GM10248 (cell line): ENCODE measurements at regions not wholly inside any gene's neighbourhood (a gene's known extent, or its start where the extent isn't known, plus 50 kb on each side); places are given as distances from the start of the nearest gene placed in this dataset.

Source experiments
- CTCF ChIA-PET: fragments of 300-600 bp; sonication (Branson Sonifier 250); formaldehyde crosslinking; extraction: SDS; loops from one replicate; lab custom pipeline; 2021; ENCODE audit warnings: antibody characterized with exemption; lab: Yijun Ruan, JAX
- POLR2A ChIA-PET: fragments of 350-650 bp; sonication (Branson Sonifier 250); formaldehyde crosslinking; extraction: SDS; loops from one replicate; lab custom pipeline; 2020; ENCODE audit warnings: antibody characterized with exemption; lab: Yijun Ruan, JAX
- DNase-seq: peaks from one replicate; pipeline ENCODE4 v3.0.0; 2012; ENCODE audit errors: extremely low spot score
- CTCF ChIP-seq: IDR thresholded peaks from 2 replicates; pipeline ENCODE4 v1.5.1; 2012; ENCODE audit warnings: mild to moderate bottlenecking, low read depth; ENCODE audit errors: extremely low read depth, missing control alignments, control extremely low read depth

- ChIA-PET CTCF (no interaction called here), POLR2A (no interaction called here)
- no peak for DNase-seq
- TF ChIP-seq CTCF, result no peak
Measured at GRCh38 chr5:155761502-155761901, 565.5 kb upstream of the SGCD start.

GRCh38 chr5:155765715-155766114 is 561.2 kb upstream of the SGCD start:
- no peak for TF ChIP-seq CTCF
- CTCF ChIA-PET, result no interaction called here
- DNase-seq, result no peak
- POLR2A ChIA-PET, result no interaction called here

GRCh38 chr5:155767470-155767869 is 559.5 kb upstream of the SGCD start:
- ChIA-PET POLR2A (no interaction called here), CTCF (no interaction called here)
- no peak for TF ChIP-seq CTCF
- DNase-seq, result no peak

- ChIA-PET CTCF (no interaction called here), POLR2A (no interaction called here)
- DNase-seq, result no peak
- TF ChIP-seq CTCF, result no peak
Measured at GRCh38 chr5:155768332-155768731, 558.6 kb upstream of the SGCD start.

- ChIA-PET CTCF (interaction anchor here (1.5 kb wide), 1 partner anchor 13 kb away, joined by 3 read pairs; no protein-coding TSS in a partner anchor), POLR2A (no interaction called here)
- DNase-seq, result no peak
- no peak for TF ChIP-seq CTCF
Measured at GRCh38 chr5:155772009-155772662, 554.8 kb upstream of the SGCD start.

- CTCF ChIA-PET, result no interaction called here
- DNase-seq, result no peak
- POLR2A ChIA-PET, result no interaction called here
- TF ChIP-seq CTCF, result no peak
Measured at GRCh38 chr5:155773680-155774079, 553.3 kb upstream of the SGCD start.
